SK-N-SH treated with all-trans-retinoic acid at 6 μM for 48 hours (cell line): ENCODE measurements at regions not wholly inside any gene's neighbourhood (a gene's known extent, or its start where the extent isn't known, plus 50 kb on each side); places are given as distances from the start of the nearest gene placed in this dataset.

Experiments used
- ARNTL ChIP-seq: fragments of 450-650 bp; formaldehyde crosslinking; IDR thresholded peaks from 2 replicates; pipeline ENCODE4 v1.5.0; 2020; ENCODE audit warnings: low read depth, mild to moderate bottlenecking, moderate library complexity, borderline replicate concordance
- CREB5 ChIP-seq: fragments of 250-450 bp; sonication (Bioruptor Pico); IDR thresholded peaks from 2 replicates; pipeline ENCODE4 v1.5.1; 2020; ENCODE audit warnings: low read depth, mild to moderate bottlenecking, moderate library complexity
- CSDC2 ChIP-seq: fragments of 250-450 bp; sonication (Bioruptor Pico); IDR thresholded peaks from 2 replicates; pipeline ENCODE4 v1.5.0; 2020; ENCODE audit warnings: mild to moderate bottlenecking, moderate library complexity
- ESRRG ChIP-seq: fragments of 250-450 bp; sonication (Bioruptor Pico); IDR thresholded peaks from 2 replicates; pipeline ENCODE4 v1.6.1; 2021; ENCODE audit warnings: mild to moderate bottlenecking
- ISL1 ChIP-seq: fragments of 250-450 bp; sonication (Bioruptor Pico); IDR thresholded peaks from 2 replicates; pipeline ENCODE4 v2.1.2; 2022; ENCODE audit warnings: mild to moderate bottlenecking, moderate library complexity
- OSR1 ChIP-seq: fragments of 250-450 bp; sonication (Bioruptor Pico); IDR thresholded peaks from 2 replicates; pipeline ENCODE4 v1.8.0; 2022; ENCODE audit warnings: moderate library complexity, mild to moderate bottlenecking, inconsistent platforms
- PATZ1 ChIP-seq: fragments of 250-450 bp; sonication (Bioruptor Pico); IDR thresholded peaks from 2 replicates; pipeline ENCODE4 v1.8.0; 2020; ENCODE audit warnings: mild to moderate bottlenecking, moderate library complexity, borderline replicate concordance
- RARB ChIP-seq: fragments of 250-450 bp; sonication (Bioruptor Pico); IDR thresholded peaks from 2 replicates; pipeline ENCODE4 v1.8.0; 2021; ENCODE audit warnings: mild to moderate bottlenecking, moderate library complexity
- SNAI2 ChIP-seq: fragments of 250-450 bp; sonication (Bioruptor Pico); IDR thresholded peaks from 2 replicates; pipeline ENCODE4 v1.5.0; 2020; ENCODE audit warnings: mild to moderate bottlenecking, moderate library complexity
- ZFP3 ChIP-seq: fragments of 250-450 bp; sonication (Bioruptor Pico); IDR thresholded peaks from 2 replicates; pipeline ENCODE4 v1.5.0; 2020; ENCODE audit warnings: mild to moderate bottlenecking, moderate library complexity

- no peak for TF ChIP-seq SNAI2 (CRISPR knock-in tag)
- peak; percentile 78 for TF ChIP-seq ISL1 (CRISPR knock-in tag)
- TF ChIP-seq OSR1: no peak
- no peak for TF ChIP-seq PATZ1 (CRISPR knock-in tag)
- TF ChIP-seq ZFP3: no peak
- no peak for TF ChIP-seq RARB
- no peak for TF ChIP-seq CSDC2
- no peak for TF ChIP-seq CREB5 (CRISPR knock-in tag)
- TF ChIP-seq ARNTL (CRISPR knock-in tag): no peak
- no peak for TF ChIP-seq ESRRG (CRISPR knock-in tag)
These were observed 864.5 kb upstream of the MAN1A1 start for GRCh38 chr6:120214088-120214499.
